Tibial nerve (tissue), 4 donors: ENCODE measurements at regions not wholly inside any gene's neighbourhood (a gene's known extent, or its start where the extent isn't known, plus 50 kb on each side); places are given as distances from the start of the nearest gene placed in this dataset.

Experiments used
- DNase-seq, 2 donors: peaks; one replicate each; pipeline ENCODE4 v3.0.0-alpha.2; 2019; ENCODE audit warnings: low spot score in 2 of 2
- H3K27ac ChIP-seq, 4 donors: fragments of 200-600 bp; sonication (generic) in 3 of 4; one replicate each; pipeline ENCODE4 v1.5.1; 2017 to 2019; ENCODE audit warnings: mild to moderate bottlenecking in 1 of 4
- H3K27me3 ChIP-seq, 2 donors: fragments of 200-600 bp; sonication (generic) in 1 of 2; one replicate each; pipeline versions ENCODE4 v1.5.1 to v1.6.0; 2017 to 2019
- H3K36me3 ChIP-seq, 3 donors: fragments of 200-600 bp; sonication (generic); one replicate each; pipeline ENCODE4 v1.5.1; 2018 to 2019
- H3K4me1 ChIP-seq, 4 donors: fragments of 200-600 bp; sonication (generic) in 3 of 4; one replicate each; pipeline ENCODE4 v1.5.1; 2017 to 2019
- H3K4me3 ChIP-seq, 4 donors: fragments of 200-600 bp; sonication (generic) in 3 of 4; one replicate each; pipeline ENCODE4 v1.5.1; 2017 to 2019; ENCODE audit warnings: mild to moderate bottlenecking in 1 of 4, moderate library complexity in 1 of 4
- H3K9me3 ChIP-seq, 4 donors: fragments of 200-600 bp; sonication (generic) in 3 of 4; one replicate each; pipeline ENCODE4 v1.5.1; 2017 to 2019
- EP300 ChIP-seq, 2 donors: sonication (generic); formaldehyde crosslinking; IDR thresholded peaks; one replicate each; pipeline ENCODE4 v1.6.1; 2017; ENCODE audit warnings: antibody characterized with exemption in 2 of 2, mild to moderate bottlenecking in 1 of 2
- POLR2A ChIP-seq, 2 donors: fragments of 450-650 bp; IDR thresholded peaks; one replicate each; pipeline ENCODE4 v1.6.1; 2017; ENCODE audit warnings: antibody characterized with exemption in 2 of 2, mild to moderate bottlenecking in 2 of 2, moderate library complexity in 2 of 2
- WGBS, 2 donors: methylation state at CpG; one replicate each; pipeline ENCODE4 v1.1.5; 2018; 5-methylcytosine and 5-hydroxymethylcytosine counted together
- TF ChIP-seq, protein P1 (sequence below), 5 experiments: fragments of 200-600 bp in 3 of 5; fragments of 450-650 bp in 2 of 5; sonication (generic) in 3 of 5; IDR thresholded peaks; one replicate each; pipeline ENCODE4 v1.5.1; 2016 to 2019; ENCODE audit warnings: antibody characterized with exemption in 5 of 5, mild to moderate bottlenecking in 3 of 5, moderate library complexity in 2 of 5

DNA sequence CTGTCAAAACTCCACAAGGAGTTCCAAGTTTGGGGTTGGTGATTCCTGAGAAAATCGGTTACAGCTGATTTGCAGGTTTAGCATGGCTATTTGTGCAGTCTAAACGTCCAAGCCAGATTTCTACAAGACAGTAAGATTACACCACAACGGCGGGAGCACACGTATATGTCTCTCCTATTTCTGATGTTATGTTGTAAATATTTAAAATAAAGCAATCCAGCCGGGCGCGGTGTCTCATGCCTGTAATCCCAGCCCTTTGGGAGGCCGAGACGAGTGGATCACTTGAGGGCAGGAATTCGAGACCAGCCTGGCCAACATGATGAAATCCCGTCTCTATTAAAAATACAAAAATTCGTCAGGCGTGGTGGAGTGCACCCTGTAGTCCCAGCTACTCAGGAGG is 106.8 kb upstream of the IGF1R start:
- H3K27ac ChIP-seq: no peak overlapping the region
- no peaks in the 10 kb centered on the region for H3K4me1 ChIP-seq
- TF ChIP-seq POLR2A (IDR thresholded peaks at IDR 0.05): no peak
- no peak for TF ChIP-seq EP300 (IDR thresholded peaks at IDR 0.05)
- TF ChIP-seq, protein P1, sequence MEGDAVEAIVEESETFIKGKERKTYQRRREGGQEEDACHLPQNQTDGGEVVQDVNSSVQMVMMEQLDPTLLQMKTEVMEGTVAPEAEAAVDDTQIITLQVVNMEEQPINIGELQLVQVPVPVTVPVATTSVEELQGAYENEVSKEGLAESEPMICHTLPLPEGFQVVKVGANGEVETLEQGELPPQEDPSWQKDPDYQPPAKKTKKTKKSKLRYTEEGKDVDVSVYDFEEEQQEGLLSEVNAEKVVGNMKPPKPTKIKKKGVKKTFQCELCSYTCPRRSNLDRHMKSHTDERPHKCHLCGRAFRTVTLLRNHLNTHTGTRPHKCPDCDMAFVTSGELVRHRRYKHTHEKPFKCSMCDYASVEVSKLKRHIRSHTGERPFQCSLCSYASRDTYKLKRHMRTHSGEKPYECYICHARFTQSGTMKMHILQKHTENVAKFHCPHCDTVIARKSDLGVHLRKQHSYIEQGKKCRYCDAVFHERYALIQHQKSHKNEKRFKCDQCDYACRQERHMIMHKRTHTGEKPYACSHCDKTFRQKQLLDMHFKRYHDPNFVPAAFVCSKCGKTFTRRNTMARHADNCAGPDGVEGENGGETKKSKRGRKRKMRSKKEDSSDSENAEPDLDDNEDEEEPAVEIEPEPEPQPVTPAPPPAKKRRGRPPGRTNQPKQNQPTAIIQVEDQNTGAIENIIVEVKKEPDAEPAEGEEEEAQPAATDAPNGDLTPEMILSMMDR (IDR thresholded peaks at IDR 0.05): no peak
- no peaks in the 10 kb centered on the region for H3K36me3 ChIP-seq
- WGBS, 2 donors: 81 to 87% methylated on average over 14 of the region's 14 CpGs
- H3K9me3 ChIP-seq: peaks cover 0 to 4% (median 0%) of the 10 kb centered on the region in 4 donors
- no peak overlapping the region for H3K4me3 ChIP-seq
- peaks cover 0 to 3% of the 10 kb centered on the region in 2 donors for H3K27me3 ChIP-seq
- no peak for DNase-seq

DNA sequence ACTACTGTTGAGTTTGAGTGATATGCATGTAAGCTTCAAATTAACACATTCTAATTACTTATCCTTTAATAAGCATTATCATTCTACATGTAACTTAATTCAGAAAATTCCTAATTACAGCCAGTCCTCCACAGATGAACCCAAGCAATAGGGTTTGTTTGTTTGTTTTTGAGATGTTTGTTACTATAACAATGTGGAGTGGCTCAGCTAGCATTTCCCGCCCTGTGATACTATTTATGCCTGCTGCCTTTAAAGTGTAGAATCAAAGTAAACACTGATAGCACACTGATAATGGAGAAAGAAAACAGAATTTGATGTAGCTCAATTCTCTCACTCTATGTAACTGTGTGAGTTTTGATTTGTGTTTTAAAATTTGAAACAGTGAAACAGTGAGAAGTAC is 105.1 kb upstream of the IGF1R start:
- TF ChIP-seq EP300 (IDR thresholded peaks at IDR 0.05): no peak
- TF ChIP-seq, protein P1 (IDR thresholded peaks at IDR 0.05): no peak
- TF ChIP-seq POLR2A (IDR thresholded peaks at IDR 0.05): no peak
- H3K27ac ChIP-seq: no peak overlapping the region
- peaks cover 0 to 3% of the 10 kb centered on the region in 2 donors for H3K27me3 ChIP-seq
- no peak for DNase-seq
- WGBS, 2 donors: 83 to 86% methylated on average over 1 of the region's 1 CpG
- H3K4me3 ChIP-seq: no peak overlapping the region
- H3K36me3 ChIP-seq: no peaks in the 10 kb centered on the region
- peaks cover 0 to 4% (median 0%) of the 10 kb centered on the region in 4 donors for H3K9me3 ChIP-seq
- peaks cover 0 to 9% (median 0%) of the 10 kb centered on the region in 4 donors for H3K4me1 ChIP-seq

DNA sequence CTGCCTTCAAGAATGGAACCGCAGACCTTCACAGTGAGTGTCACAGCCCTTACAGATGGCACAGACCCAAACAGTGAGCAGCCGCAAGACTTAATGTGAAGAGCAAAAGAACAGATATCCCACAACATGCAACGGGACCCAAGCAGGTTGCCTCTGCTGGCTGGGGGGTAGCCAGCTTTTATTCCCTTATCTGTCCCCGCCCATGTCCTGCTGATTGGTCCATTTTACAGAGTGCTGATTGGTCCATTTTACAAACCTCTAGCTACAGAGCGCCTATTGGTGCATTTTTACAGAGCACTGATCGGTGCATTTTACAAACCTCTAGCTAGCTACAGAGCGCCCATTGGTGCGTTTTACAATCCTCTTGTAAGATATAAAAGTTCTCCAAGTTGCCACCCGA is 102.0 kb upstream of the IGF1R start:
- TF ChIP-seq POLR2A (IDR thresholded peaks at IDR 0.05): no peak
- Histone ChIP-seq H3K9me3 (no peaks in the 10 kb centered on the region), H3K27me3 (peaks cover 0 to 4% of the 10 kb centered on the region in 2 donors), H3K4me3 (no peak overlapping the region), H3K27ac (no peak overlapping the region), H3K4me1 (peaks cover 0 to 18% (median 0%) of the 10 kb centered on the region in 4 donors), H3K36me3 (no peaks in the 10 kb centered on the region)
- WGBS, 2 donors: 92 to 94% methylated on average over 9 of the region's 9 CpGs
- DNase-seq: no peak

DNA sequence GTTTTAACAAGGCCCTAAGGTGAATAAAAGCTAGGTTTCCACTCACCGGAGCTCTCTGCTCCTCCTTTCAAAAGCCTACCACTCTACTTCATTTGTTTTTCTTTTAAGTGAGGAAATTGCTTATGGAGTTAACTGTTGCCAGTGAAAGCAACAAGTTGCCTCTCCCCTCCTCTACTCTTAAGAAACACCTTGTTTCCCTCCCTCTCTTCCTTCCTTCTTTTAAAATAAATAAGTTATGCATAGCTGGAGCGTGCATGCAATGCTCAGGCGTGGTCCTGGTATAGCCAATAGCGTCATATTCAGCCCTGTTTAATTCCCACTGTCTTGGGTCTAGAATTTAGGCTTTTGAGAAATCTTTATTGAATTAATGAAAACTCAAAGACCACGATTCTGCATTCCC is 101.1 kb upstream of the IGF1R start:
- TF ChIP-seq, protein P1 (IDR thresholded peaks at IDR 0.05): no peak
- TF ChIP-seq POLR2A (IDR thresholded peaks at IDR 0.05) (no peak), EP300 (IDR thresholded peaks at IDR 0.05) (no peak)
- Histone ChIP-seq H3K9me3 (no peaks in the 10 kb centered on the region), H3K27ac (peak overlapping the region in 1 of 4 donors; percentile 89), H3K4me3 (peak overlapping the region in 1 of 4 donors; percentile 66), H3K27me3 (peaks cover 0 to 12% of the 10 kb centered on the region in 2 donors), H3K36me3 (no peaks in the 10 kb centered on the region), H3K4me1 (peaks cover 0 to 18% (median 0%) of the 10 kb centered on the region in 4 donors)
- WGBS, 2 donors: 19 to 21% methylated on average over 5 of the region's 5 CpGs
- no peak for DNase-seq

DNA sequence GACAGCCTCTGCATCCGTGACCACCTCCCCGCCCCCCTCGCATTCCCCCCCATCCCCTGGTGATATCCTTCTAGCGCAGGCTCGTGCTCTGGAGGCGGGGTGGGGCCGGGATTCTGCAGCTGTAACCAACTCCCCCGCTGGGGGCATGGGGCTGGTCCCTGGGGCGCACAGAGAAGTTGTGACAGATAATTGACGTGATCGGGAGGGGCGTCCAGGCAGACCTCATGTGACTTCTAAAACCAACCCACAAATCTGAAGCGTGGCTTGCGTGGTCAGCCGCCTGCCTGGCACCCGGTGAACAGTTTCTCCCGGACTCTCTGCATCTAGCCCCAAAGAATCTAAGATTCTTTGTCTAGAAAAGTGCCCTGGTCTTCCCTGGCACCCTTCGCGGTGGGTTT is 100.6 kb upstream of the IGF1R start:
- TF ChIP-seq, protein P1 (IDR thresholded peaks at IDR 0.05): no peak
- TF ChIP-seq EP300 (IDR thresholded peaks at IDR 0.05) (no peak), POLR2A (IDR thresholded peaks at IDR 0.05) (no peak)
- DNase-seq: peak; percentile 19 to 33
- WGBS, 2 donors: 2% methylated on average over 13 to 19 of the region's 19 CpGs

More for the DNA sequence above, 100.6 kb upstream of the IGF1R start:
- peak overlapping the region; percentile 42 to 66 (median 49) for H3K4me3 ChIP-seq
- no peaks in the 10 kb centered on the region for H3K9me3 ChIP-seq
- H3K4me1 ChIP-seq: peaks cover 0 to 18% (median 0%) of the 10 kb centered on the region in 4 donors
- H3K36me3 ChIP-seq: no peaks in the 10 kb centered on the region
- peak overlapping the region; percentile 1 to 89 (median 71) for H3K27ac ChIP-seq
- peaks cover 0 to 15% of the 10 kb centered on the region in 2 donors for H3K27me3 ChIP-seq
